Stimulated activated CD4-positive, alpha-beta T cell treated with anti-CD3 and anti-CD28 coated beads, Interleukin-4, amount 100 ng/mL, for 4 hours (primary cell): ENCODE measurements at regions not wholly inside any gene's neighbourhood (a gene's known extent, or its start where the extent isn't known, plus 50 kb on each side); places are given as distances from the start of the nearest gene placed in this dataset.

Experiments used
- DNase-seq, 2 experiments: peaks; one replicate each; pipeline ENCODE4 v3.0.0-alpha.2; 2020

DNA sequence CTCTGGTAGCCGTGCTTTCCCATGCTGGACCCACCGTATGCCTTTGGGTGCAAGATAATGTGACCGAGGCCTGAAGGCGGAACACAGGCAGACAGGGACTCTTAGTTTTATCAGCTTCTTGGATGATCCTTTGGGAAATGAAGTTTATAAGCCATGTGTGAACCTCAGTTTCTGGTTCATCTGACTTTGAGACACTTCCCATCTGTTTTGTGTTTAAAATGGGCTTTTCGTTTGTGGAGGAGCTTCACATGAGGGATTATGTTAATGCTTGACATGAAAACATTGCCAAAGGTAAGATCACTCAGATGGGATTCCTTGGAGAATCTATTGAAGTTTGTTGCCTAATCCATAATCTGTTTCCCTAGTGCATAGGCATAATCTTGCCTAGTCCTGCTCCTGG, 249.8 kb upstream of the LYZL1 start:
- DNase-seq: no peak

DNA sequence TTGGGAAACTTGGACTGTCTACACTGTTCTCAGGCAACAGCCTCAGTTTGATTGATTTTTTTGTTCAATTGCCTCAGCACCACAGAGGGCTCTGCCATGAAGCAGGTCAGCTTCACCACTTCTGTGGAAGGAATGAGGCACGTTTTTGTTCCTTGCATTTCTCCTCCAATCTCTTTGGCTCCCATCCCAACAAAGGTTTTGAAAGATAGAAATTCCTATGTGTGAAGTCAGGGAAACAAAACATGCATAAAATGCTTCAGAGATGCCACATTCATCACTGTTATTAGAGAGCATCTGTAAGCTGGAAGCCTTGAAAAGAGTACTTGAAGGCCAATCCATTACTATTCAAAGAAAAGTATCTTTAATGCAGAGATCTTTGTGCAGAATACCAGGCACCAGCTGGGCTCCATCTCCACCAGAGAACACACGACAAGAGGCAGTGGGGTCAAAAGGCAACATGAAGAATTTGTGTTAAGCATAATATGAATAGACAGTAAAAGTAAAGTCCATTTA, 249.1 kb upstream of the LYZL1 start:
- no peak for DNase-seq

- DNase-seq: no peak
Observed at GRCh38 chr10:29041616-29042015, 247.3 kb upstream of the LYZL1 start.

DNA sequence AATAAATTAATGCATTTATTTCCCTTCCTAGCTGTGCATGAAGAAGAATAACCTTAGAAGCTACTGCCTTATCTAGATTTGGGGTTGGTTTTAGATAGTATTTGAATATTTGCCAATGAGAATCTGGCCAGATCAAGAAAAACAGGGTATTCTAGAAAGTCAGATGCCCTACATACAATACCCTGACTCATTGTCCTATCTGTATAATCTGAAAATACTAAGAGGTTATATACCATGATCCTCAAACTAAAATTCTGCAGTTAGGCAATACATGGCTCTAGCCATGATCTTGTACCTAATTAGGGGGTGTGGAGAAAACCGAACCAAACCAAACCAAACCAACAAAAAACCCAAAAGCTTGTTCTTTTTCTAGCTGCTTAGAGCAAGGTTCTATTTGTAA, 240.4 kb upstream of the LYZL1 start:
- no peak for DNase-seq

DNA sequence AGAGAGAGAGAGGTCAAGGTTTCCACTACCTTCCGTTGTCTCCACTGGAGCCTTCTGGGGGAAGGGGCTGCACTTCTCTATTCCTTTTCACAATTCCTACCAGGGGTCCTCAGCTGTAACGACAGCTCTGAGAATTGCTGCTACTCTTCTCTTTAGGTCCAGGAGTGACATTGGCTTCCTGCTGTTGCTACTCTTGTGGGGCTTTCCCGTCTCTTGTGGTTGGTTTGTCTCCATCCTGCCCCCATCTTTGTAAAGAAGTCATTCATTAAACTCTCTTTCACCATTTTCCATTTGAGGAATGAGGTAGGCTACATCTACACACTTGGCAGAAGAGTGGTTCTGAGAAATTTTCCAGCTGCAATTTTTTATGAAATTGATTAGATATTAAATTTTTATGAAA, 238.8 kb upstream of the LYZL1 start:
- DNase-seq: no peak

- DNase-seq: no peak
Observed at GRCh38 chr10:29055101-29055500, 233.8 kb upstream of the LYZL1 start.

DNA sequence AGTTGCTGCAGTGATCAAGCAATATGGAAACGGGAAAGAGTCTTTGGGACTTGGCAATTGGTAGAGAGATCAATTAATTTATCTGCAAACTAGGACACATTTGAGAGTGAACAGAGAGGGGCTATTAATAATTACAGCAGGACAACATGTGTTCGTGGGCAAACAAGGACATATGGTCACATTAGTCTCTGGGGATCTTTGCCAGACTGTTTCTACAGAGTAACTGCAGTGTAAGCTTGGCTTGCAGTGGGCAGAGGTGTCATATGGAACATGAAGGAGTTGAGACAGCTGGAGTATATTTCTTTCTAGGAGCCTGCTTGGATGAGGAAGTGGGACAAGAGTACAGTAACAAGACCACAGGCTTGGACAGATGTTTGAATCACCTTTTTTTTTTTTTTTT, 232.1 kb upstream of the LYZL1 start:
- no peak for DNase-seq

DNA sequence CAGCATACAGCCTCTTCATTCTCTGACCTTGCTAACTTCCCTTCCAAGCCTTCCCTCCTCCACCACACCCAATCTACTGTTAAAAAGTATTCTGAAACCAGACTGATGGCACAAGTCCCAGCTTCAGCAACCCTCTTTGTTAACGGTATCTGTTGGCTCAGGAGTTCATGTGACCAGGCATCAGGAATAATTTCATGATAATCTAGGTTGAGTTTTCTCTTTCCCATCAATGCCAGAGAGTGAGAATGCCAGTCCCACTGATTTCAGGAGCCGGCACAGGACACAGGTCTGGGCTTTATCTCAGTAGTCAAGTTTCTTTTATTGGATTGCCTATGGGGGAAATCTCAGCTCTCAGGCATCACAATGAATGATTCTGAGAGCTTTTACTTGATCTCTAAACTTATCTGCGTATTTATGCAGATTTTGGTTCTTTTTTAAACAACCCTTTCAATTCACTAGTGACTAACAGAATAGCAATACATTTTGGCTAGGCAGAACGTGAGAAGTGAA, 231.0 kb upstream of the LYZL1 start:
- no peak for DNase-seq

GRCh38 chr10:29063806-29064644, 224.8 kb upstream of the LYZL1 start:
- DNase-seq: no peak

GRCh38 chr10:29064680-29065079, 224.2 kb upstream of the LYZL1 start:
- DNase-seq: no peak

- no peak for DNase-seq
Observed at GRCh38 chr10:29067161-29067560, 221.7 kb upstream of the LYZL1 start.

GRCh38 chr10:29067628-29068027, 221.2 kb upstream of the LYZL1 start:
- no peak for DNase-seq

DNA sequence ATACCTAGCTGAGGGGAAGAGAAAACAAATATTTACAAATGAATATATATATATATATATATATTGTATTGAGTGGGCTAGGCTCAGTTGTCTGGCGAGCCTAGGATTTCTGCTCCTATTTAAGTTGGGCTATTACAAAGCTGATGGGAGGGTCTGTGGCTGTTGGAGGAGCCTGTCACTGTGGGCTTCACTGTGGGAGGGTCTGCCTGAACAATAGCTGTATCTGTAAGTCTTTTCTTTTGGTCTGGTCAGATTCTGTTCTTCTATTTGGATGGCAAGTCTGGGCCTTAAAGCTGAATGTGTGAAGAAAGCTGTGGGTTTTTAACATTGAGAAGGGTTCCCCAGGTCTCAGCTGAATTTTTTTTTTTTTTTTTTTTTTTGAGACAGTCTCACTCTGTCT, 220.6 kb upstream of the LYZL1 start:
- no peak for DNase-seq

DNA sequence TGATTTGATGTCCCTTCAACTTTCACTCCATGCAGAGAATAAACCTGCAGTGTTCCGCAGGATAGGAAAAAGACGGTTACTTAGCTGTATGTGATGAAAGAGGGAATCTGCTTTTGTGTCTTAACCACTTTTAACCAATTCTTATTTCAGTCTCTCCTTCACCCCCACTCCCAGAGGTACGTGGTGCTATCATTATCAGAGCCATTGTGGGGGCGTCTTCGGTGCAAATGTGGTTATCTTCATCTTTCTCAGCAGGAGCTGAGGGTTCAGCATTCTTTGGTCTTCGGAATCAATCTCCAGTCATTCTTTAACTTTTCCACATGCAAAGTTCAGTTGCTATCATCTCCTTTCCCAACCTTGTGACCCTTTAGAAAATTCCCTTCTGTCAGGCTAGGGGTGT, 219.9 kb upstream of the LYZL1 start:
- DNase-seq: no peak

DNA sequence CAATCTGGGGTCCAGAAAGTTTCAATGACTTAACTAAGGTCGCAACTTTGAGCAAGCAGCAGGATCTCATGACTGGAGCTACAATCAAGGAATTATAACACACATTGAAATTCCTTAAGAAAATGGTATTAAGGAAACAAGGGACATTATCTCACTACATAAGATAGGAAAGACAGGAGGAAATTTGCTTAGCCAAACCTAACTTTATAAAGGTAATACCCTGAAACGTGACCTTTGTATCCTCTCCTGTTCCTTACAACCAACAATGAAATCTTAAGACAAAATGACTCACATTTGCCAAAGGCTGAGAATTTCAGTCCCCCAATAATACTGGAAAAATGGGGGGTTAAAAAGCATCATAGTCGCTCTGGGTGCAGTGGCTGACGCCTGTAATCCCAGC, 218.9 kb upstream of the LYZL1 start:
- no peak for DNase-seq

DNA sequence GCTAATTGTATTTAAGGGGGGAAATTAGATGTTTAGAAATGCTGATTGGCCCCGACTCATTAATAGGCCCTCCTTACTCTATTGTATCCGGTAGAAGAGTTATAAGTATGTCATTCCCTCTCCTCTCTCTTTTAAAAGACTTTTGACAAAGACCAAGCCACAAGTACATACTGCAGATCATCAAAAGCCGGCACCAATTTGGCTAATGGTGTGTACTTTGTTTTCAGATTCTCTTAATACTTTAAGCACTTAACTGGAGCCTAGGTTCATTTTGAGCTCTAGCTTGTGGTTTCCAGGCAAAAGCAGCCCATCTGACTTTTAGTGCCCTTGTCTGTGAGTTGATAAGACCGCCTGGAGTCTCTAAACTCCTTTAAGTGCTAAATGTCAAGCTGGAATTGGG, 210.0 kb upstream of the LYZL1 start:
- DNase-seq: no peak

DNA sequence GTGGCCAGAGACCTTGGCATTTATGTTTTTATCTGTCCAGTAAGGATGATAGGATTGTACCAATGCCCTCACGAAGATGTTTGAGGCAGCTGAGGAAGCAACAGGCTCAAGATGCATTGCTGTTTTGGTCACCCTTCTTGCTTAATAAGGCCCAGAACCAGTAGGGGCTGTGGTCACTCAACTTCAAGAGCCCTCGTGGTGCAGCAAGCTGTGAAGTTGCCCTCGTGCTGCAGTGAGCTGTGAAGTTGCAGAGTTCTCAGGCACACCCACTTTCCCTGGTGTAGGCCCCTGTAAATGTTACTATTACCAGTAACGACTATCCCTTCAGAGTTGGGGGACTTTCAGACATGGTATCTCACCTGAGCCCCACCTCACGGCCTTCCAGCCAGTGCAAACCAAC, 207.6 kb upstream of the LYZL1 start:
- no peak for DNase-seq

DNA sequence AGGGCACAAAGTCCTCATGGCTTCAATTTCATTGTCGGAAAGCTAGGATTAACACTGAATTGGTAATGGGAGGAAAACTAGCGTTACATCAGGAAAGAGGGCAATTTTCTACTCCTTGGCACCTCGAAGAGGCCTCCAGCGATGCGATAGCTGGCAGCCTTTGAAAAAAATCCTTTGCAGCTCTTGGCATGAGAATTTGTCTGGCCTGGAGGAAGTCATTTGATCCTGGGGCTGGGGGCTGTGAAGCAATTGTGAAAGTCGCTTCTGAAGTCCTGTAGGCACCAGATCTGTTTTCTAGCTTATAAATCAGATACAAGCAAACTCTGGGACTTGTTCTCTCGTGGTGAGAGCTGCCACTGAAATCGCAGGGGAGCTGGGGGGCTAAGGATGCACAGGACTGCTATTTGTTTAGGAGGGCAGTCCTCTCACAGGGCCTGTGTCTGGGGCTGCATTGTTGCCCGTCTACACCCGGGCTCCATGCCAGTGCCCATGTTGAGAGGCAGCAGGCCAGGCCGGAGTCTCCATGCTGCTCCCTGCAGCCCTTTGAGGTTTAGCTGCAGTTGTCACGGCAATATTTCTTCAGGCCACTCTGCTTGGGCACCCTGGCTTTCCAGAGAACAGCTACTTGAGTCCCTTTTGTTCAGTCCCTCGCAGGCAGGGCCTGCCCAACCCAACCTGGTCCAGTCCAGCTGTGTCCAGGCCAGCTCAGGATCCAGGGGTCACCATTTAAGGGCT, 206.8 kb upstream of the LYZL1 start:
- DNase-seq: no peak

DNA sequence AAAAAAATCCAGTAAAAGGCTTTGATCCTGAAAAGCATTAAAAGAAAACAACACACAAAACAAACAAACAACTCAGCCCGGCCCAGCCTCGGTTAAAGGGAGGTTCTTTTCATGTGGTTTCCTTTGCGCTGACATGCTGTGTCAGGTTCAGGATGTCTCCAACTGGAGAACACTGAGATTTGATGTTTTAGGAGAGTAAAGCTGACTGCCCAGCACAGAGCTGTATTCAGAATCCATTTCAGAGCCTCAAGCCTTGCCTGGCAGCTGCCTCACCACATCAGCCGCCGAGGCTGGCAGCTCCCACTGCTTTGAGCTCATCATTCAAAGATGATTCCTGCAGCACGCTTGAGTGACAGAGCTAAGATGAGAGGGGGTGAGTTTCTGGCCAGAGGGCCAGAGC, 205.8 kb upstream of the LYZL1 start:
- no peak for DNase-seq

- no peak for DNase-seq
Observed at GRCh38 chr10:29084681-29085307, 204.1 kb upstream of the LYZL1 start.

GRCh38 chr10:29089091-29089490, 199.8 kb upstream of the LYZL1 start:
- DNase-seq: no peak

DNA sequence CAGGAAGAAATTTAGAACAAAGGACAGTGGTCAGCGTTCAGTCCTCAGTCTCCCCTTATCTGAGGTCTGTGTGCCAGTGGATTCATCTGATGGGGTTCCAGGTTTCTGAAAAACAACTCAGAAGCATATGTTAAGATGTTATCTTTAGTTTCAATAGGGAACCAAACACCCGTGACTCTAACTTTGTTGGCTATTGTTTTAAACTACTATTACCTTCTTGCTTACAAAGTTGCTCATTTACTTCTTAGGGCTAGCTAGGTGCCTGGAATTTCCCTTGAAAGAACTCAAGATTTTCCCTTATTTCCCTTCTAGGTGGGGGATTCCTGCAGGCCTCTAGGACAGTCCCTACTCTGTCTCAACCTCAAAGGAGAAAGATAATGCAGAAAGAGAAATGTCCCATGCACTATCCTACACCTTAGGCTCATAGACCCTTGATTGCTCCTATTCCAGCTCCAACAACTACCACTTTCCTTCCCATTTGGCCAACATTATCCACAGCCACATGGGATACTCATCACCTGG, 192.5 kb upstream of the LYZL1 start:
- no peak for DNase-seq

DNA sequence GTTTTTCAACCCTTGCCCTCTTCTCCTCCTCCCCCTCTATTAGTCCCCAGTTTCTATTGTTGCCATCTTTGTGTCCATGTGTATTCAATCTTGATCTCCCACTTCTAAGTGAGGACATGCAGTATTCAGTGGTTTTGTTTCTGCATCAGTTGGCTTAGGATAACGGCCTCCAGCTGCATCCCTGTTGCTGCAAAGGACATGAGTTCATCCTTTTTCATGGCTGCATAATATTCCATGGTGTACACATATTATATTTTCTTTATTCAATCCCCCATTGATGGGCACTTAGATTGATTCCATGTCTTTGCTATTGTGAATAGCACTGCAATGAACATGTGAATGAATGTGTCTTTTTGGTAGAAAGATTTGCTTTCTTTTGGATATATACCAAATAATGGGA, 190.4 kb upstream of the LYZL1 start:
- no peak for DNase-seq
